ENCODE measurements at regions not wholly inside any gene's neighbourhood (a gene's known extent, or its start where the extent isn't known, plus 50 kb on each side); places are given as distances from the start of the nearest gene placed in this dataset.

- TF ChIP-seq EZH2phosphoT487 (IDR thresholded peaks at IDR 0.05; ENCODE audit: borderline replicate concordance, low read length): no peak
- TF ChIP-seq CTCF (IDR thresholded peaks at IDR 0.05; ENCODE audit: low read depth, low read length, poor library complexity, severe bottlenecking): no peak
Observed at GRCh38 chr6:145315982-145316600, 419.2 kb downstream of the EPM2A start.
